ENCODE measurements at regions not wholly inside any gene's neighbourhood (a gene's known extent, or its start where the extent isn't known, plus 50 kb on each side); places are given as distances from the start of the nearest gene placed in this dataset.
"Not testable (repeated sequence)": the region's sequence is repeated elsewhere in the genome, so short reads cannot be mapped to it uniquely, and the experiment has no call there.

- no peaks in the 10 kb centered on the region for H3K27me3 ChIP-seq
- H3K4me3 ChIP-seq: no peak overlapping the region
- H3K9me3 ChIP-seq: no peaks in the 10 kb centered on the region
- intact Hi-C loops (cut with DNase I; ENCODE audit: low total_unique reads): no loop called here
- H3K36me3 ChIP-seq (ENCODE audit: low read depth, missing control alignments): no peaks in the 10 kb centered on the region
- no peak for TF ChIP-seq CTCF (IDR thresholded peaks at IDR 0.05)
- TF ChIP-seq POLR2A (IDR thresholded peaks at IDR 0.05): no peak
- no peaks in the 10 kb centered on the region for H3K4me1 ChIP-seq
- DNase-seq: no peak
- WGBS, 2 donors: 72 to 80% methylated on average over 3 of the region's 3 CpGs
- no peak overlapping the region for H3K27ac ChIP-seq
Measured at GRCh38 chr9:25078202-25078601, 532.5 kb upstream of the IZUMO3 start.

GRCh38 chr9:25048098-25048724 is 502.5 kb upstream of the IZUMO3 start:
- no peaks in the 10 kb centered on the region for H3K36me3 ChIP-seq (ENCODE audit: low read depth, missing control alignments)
- H3K27me3 ChIP-seq: no peaks in the 10 kb centered on the region
- no peak overlapping the region for H3K27ac ChIP-seq
- H3K4me1 ChIP-seq: no peaks in the 10 kb centered on the region
- intact Hi-C loops (cut with DNase I; ENCODE audit: low total_unique reads): no loop called here
- no peak for DNase-seq
- H3K9me3 ChIP-seq: no peaks in the 10 kb centered on the region
- TF ChIP-seq POLR2A (IDR thresholded peaks at IDR 0.05) (no peak), CTCF (IDR thresholded peaks at IDR 0.05) (no peak)
- H3K4me3 ChIP-seq: no peak overlapping the region
- 90% methylated on average over 1 of the region's 1 CpG for WGBS, 2 donors

- H3K4me3 ChIP-seq; H3K27ac ChIP-seq; intact Hi-C loops (cut with DNase I; ENCODE audit: low total_unique reads); H3K36me3 ChIP-seq (ENCODE audit: low read depth, missing control alignments); H3K4me1 ChIP-seq; H3K27me3 ChIP-seq; H3K9me3 ChIP-seq; DNase-seq: not testable (repeated sequence)
- WGBS, 2 donors: 71% methylated on average over 8 of the region's 8 CpGs; no CpG with 5 or more reads in 1 of the 2 donors
Measured at GRCh38 chr9:25045469-25045868, 499.8 kb upstream of the IZUMO3 start.

GRCh38 chr9:25029743-25030142 is 484.0 kb upstream of the IZUMO3 start:
- Histone ChIP-seq H3K27me3 (no peaks in the 10 kb centered on the region), H3K4me1 (no peaks in the 10 kb centered on the region), H3K9me3 (no peaks in the 10 kb centered on the region), H3K36me3 (ENCODE audit: low read depth, missing control alignments) (no peaks in the 10 kb centered on the region), H3K27ac (no peak overlapping the region), H3K4me3 (no peak overlapping the region)
- no peak for TF ChIP-seq CTCF (IDR thresholded peaks at IDR 0.05)
- DNase-seq: no peak
- 73 to 91% methylated on average over 2 of the region's 2 CpGs for whole genome bisulfite sequencing, 2 donors
- intact Hi-C loops (cut with DNase I; ENCODE audit: low total_unique reads): no loop called here

- no peaks in the 10 kb centered on the region for H3K36me3 ChIP-seq (ENCODE audit: low read depth, missing control alignments)
- no peaks in the 10 kb centered on the region for H3K4me1 ChIP-seq
- H3K27me3 ChIP-seq: no peaks in the 10 kb centered on the region
- no peak overlapping the region for H3K27ac ChIP-seq
- TF ChIP-seq CTCF (IDR thresholded peaks at IDR 0.05): no peak
- DNase-seq: no peak
- WGBS, 2 donors: 61 to 71% methylated on average over 6 to 9 of the region's 9 CpGs
- H3K9me3 ChIP-seq: no peaks in the 10 kb centered on the region
- intact Hi-C loops (cut with DNase I; ENCODE audit: low total_unique reads): no loop called here
- no peak overlapping the region for H3K4me3 ChIP-seq
Measured at GRCh38 chr9:25025686-25026085, 480.0 kb upstream of the IZUMO3 start.
